ENCODE measurements at regions not wholly inside any gene's neighbourhood (a gene's known extent, or its start where the extent isn't known, plus 50 kb on each side); places are given as distances from the start of the nearest gene placed in this dataset.
"Not testable (repeated sequence)": the region's sequence is repeated elsewhere in the genome, so short reads cannot be mapped to it uniquely, and the experiment has no call there.

- no peak for DNase-seq
Measured at GRCh38 chr16:5309946-5310611, 212.5 kb upstream of the EEF2KMT start.

GRCh38 chr16:5305023-5305422, 207.4 kb upstream of the EEF2KMT start:
- no peak for DNase-seq

DNA sequence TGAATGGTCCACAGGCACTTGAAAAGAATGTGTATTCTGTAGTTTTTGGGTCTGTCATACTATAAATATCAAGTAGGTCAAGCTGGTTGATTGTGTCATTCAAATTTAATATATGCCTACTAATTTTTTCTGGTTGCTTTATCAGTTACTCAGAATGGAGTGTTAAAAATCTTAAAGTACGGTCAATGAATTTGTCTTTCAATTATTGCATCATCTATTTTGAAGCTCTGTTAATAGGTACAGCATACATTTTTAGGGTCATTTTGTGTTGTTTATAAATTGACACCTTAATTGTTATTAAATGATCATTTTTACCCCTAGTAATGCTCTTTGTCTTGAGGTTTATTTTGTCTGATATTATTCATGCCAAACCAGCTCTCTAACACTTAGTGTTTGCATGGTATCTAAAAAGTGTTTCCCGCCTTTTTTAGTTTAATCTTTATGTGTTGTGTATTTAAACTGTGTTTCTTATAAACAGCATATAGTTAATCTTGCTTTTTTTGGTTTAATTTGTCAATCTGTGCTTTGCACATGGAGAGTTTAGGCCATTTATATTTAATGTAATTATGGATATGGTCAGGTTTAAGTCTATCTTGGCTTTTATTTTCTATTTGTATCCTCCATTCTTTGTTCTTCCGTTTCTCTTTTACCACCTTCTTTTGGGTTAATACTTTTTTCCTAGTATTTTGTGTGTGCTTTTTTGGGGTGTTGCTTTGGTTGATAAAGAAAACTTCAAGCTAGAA, 204.9 kb upstream of the EEF2KMT start:
- no peak for DNase-seq

DNA sequence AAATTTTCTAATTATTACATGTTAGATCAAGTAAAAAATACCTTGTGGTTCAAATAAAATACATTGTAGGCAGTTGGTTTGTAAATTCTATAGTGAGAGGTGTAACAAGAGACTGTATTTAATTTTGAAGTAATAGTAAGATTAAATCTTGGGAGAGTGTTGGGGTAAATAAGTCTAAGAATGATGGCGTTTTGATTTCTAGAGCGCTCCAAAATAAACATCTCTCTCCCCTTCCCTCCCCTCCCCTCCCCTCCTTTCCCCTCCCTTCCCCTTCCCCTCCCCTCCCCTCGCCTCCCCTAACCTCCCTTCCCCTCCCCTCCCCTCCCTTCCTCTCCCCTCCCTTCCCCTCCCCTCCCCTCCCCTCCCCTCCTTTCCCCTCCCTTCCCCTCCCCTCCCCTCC, 200.6 kb upstream of the EEF2KMT start:
- no peak for DNase-seq

GRCh38 chr16:5296176-5296575, 198.6 kb upstream of the EEF2KMT start:
- DNase-seq: no peak

GRCh38 chr16:5295304-5295703, 197.7 kb upstream of the EEF2KMT start:
- DNase-seq: not testable (repeated sequence)

- not testable (repeated sequence) for DNase-seq
Measured at GRCh38 chr16:5282152-5282551, 184.6 kb upstream of the EEF2KMT start.

GRCh38 chr16:5257462-5257861, 159.9 kb upstream of the EEF2KMT start:
- no peak for DNase-seq

GRCh38 chr16:5252791-5253190, 155.2 kb upstream of the EEF2KMT start:
- DNase-seq: no peak

GRCh38 chr16:5247403-5247802, 149.8 kb upstream of the EEF2KMT start:
- not testable (repeated sequence) for DNase-seq

GRCh38 chr16:5240278-5240626, 142.7 kb upstream of the EEF2KMT start:
- DNase-seq: not testable (repeated sequence)

DNA sequence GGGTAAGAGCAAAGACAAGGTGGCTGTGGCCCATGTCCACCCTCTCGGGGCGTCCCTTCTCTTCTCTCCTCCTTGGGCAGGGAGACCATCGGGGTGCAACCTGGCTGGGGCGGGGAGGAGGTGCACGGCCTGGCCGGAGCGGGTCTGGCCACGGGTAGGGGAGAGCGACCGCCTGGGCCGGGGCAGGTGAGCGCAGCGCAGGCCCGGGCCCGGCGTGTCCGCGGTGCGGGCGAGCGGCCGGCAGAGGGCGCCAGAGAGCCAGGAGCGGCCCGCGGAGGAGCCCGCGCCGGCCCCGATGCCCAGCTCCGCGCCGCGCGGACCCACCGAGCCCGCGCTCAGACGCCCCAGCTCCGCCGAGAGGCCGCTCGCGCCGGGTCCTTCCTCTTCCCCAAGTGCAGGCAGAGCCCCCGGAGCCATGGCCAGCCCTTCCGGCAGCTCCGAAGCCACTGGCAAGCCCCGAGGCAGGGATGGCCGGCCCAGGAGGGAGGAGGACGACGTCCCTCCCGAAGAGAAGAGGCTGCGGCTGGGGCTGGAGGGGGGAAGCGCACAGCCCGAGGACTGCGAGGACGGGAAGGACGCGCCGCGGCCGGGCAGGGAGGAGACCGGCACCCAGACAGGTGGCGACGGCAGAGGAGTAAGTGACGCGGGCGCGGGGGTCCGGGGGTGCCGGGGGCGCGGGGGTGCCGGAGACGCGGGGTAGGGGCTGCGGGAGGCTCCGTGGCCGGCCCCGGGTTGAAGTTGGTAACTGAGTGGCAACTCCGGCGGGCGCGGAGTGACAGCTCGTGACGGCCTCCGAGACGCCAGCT, 142.1 kb upstream of the EEF2KMT start:
- DNase-seq: peak; percentile 19

DNA sequence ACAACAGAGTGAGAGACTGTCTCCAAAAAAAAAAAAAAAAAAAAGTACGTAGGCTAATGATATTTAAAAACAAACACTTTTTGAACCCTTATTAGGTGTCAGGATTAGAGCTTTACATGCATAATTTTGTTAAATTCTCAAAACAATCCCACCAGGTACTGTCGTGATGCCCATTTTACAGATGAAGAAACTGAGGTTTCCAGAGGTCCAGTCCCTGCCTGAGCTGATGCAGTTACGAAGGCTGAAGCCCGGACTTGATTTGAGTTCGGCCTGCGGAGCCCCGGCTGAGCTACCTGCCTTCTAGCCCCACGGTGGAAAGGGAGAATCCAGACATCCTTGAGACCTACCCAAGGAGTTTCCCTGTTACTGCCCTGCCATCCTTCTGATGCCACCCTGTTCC, 137.5 kb upstream of the EEF2KMT start:
- DNase-seq: no peak

DNA sequence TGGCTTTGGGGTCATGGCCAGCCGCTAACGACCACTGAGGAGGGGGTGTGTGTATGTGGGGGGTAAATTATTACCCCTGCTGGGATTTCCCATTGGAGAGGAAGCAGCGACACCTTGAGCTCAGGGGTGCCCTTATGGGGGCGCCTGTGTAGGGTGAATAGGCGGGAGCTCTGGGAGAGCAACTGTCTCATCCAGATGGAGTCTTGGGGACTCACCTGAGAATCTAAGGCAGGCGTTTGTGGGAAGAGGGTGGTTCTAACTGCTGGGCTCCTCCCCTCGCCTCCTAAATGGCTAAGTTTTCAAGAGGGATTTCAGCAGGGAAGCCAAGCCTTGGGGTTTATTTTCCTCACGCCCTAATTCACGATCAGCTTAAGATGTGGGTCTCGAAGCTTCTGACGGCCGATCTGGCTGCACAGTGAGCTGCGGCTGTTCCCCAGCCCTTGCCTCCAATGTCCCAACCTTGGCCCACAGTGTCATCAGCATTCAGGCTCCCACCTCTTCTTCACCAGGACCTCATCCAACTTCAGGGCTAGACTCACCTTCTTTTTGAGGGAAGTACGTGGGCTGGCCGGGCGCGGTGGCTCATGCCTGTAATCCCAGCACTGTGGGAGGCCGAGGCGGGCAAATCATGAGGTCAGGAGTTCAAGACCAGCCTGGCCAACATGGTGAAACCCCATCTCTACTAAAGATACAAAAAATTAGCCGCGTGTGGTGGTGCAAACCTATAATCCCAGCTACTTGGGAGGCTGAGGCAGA, 136.9 kb upstream of the EEF2KMT start:
- no peak for DNase-seq

DNA sequence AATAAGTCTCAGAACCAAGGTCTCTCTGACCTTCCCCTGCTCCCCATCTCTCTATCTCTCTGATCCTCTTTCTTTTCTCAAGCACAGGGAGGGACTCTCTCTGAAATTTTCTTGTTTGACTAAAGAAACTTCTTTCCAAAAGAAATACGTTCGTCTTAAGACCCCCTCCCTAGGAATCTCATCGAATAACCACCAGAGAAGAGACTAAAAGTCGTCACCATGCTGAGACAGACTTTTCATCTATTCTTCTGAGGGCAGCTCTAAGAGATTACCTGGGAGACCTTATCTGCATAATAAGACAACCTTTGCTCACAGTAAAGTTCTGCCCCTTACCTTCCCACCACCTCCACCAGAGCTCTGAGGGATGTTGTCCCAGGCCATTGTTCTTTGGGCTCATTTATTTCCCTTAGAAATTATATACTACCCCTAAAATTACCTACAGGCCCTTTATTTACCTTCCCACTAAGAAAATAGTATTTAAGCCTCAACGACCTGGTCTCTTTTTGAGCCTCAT, 133.7 kb upstream of the EEF2KMT start:
- no peak for DNase-seq

GRCh38 chr16:5228369-5228768, 130.8 kb upstream of the EEF2KMT start:
- DNase-seq: no peak

GRCh38 chr16:5225931-5226655, 128.5 kb upstream of the EEF2KMT start:
- DNase-seq: no peak

DNA sequence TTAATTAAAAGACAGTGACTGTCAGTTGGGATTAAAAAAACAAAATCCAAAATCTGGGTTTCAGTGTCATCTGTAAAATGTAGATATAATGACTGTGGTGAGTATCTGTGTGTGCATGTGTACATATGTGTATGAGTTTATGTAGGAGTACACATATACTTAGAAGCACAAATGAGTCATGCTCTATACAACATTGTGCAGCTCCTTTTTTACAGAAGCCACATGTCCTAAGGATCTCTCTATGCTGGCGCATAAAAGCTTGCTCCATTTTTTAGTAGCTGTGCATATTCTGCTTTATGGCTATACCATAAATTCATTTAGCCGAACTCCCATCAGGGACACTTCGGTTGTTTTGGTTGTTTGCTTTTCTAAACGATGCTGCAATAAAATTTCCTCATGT, 125.2 kb upstream of the EEF2KMT start:
- no peak for DNase-seq

GRCh38 chr16:5221831-5222230, 124.2 kb upstream of the EEF2KMT start:
- DNase-seq: not testable (repeated sequence)

- DNase-seq: no peak
Measured at GRCh38 chr16:5220705-5221104, 123.1 kb upstream of the EEF2KMT start.

DNA sequence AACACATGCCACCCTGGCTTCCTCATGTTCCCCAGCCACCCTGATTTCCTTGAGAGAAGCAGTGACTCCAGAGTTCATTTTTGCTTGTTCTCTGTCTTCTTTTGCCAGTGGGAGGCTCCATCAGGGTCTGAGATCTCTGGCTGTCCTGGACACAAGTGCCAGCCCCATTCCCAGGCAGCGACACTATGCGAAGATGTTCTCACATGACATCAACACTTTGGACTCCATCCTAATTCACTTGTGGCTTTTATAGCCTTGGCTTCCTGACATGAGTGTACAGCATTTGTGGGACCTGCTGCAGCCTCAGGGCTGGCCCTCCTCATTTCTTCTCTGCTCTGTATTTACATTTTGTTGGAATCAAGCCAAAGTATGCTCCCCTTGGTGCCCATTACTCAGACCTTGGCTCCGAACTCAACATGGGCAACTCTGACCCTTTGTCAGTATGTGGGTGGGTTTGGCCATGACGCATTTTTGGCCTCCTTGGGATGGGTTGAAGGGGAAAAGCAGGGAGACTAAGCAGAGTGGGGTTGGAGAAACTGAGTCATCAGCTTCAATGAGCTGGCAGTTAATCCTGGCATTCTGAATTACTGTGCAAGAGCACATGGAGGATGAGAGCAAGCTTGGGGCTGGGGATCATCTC, 119.0 kb upstream of the EEF2KMT start:
- DNase-seq: no peak

DNA sequence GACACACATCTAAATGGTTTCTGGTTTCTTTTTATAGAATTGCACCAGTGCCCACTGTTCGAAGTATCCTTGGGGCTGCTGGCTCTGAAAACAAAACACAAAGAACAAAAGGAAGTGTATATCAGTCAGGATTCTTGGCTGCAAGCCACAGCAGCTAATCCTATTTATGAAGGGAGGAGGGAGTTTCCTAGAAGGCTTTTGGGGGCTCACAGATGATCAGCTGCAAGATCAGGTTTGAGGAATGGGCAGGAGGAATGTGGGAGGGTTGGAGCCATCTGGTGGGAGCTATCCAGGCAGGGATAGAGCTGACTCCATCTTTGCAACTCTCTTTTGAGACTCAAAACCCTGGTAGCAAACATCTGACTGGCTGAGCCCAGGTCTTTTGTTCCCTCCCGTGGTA, 118.3 kb upstream of the EEF2KMT start:
- no peak for DNase-seq
